Caco-2 (cell line): ENCODE measurements at regions not wholly inside any gene's neighbourhood (a gene's known extent, or its start where the extent isn't known, plus 50 kb on each side); places are given as distances from the start of the nearest gene placed in this dataset.

Source experiments
- BruUV-seq: library from RNA; stranded (reverse); fragments of 400-500 nt; replicated peaks from 2 replicates; lab custom pipeline; 2021; lab: Mats Ljungman, UMichigan
- CTCF ChIA-PET: fragments of 300-600 bp; sonication (Branson Sonifier 250); formaldehyde crosslinking; loops from one replicate; lab custom pipeline; 2022; ENCODE audit warnings: antibody characterized with exemption; lab: Charles Lee
- POLR2A ChIA-PET: fragments of 300-600 bp; sonication (Branson Sonifier 250); formaldehyde crosslinking; loops from one replicate; lab custom pipeline; 2022; ENCODE audit warnings: antibody characterized with exemption; lab: Charles Lee
- DNase-seq, 2 experiments: peaks; one replicate each; pipeline versions ENCODE4 v3.0.0 to v3.0.0-alpha.2; 2020 to 2022
- H3K27me3 ChIP-seq: replicated peaks from 2 replicates; pipeline ENCODE4 v1.6.0; 2011; ENCODE audit warnings: low read length; ENCODE audit not compliant: control insufficient read depth, insufficient read depth
- H3K36me3 ChIP-seq: 2 replicates; pipeline ENCODE4 v1.5.1; 2011; ENCODE audit warnings: low read length; ENCODE audit not compliant: control insufficient read depth, insufficient read depth
- H3K4me1 ChIP-seq: fragments of 250-450 bp; sonication (Bioruptor Pico); 2 replicates; pipeline ENCODE4 v1.5.1; 2020; ENCODE audit warnings: mild to moderate bottlenecking
- H3K4me3 ChIP-seq: 2 replicates; pipeline ENCODE4 v1.5.1; 2011; ENCODE audit warnings: low read depth, mild to moderate bottlenecking, control low read depth, low read length
- H3K9me3 ChIP-seq: fragments of 250-450 bp; sonication (Bioruptor Pico); 2 replicates; pipeline ENCODE4 v1.5.1; 2020; ENCODE audit warnings: mild to moderate bottlenecking, moderate library complexity
- H3K27ac Mint-ChIP-seq: one replicate; pipeline ENCODE4 v1.8.0; 2022; ENCODE audit warnings: mixed read lengths; ENCODE audit not compliant: unreplicated experiment
- H3K27me3 Mint-ChIP-seq: one replicate; pipeline ENCODE4 v1.8.0; 2022; ENCODE audit warnings: mixed read lengths; ENCODE audit not compliant: insufficient read depth, unreplicated experiment
- H3K36me3 Mint-ChIP-seq: one replicate; pipeline ENCODE4 v1.8.0; 2022; ENCODE audit warnings: mild to moderate bottlenecking, mixed read lengths; ENCODE audit not compliant: insufficient read depth, unreplicated experiment
- H3K4me1 Mint-ChIP-seq: one replicate; pipeline ENCODE4 v1.8.0; 2022; ENCODE audit warnings: low read depth, mixed read lengths; ENCODE audit not compliant: unreplicated experiment
- H3K4me3 Mint-ChIP-seq: one replicate; pipeline ENCODE4 v1.8.0; 2022; ENCODE audit warnings: mild to moderate bottlenecking, moderate library complexity, mixed read lengths; ENCODE audit not compliant: unreplicated experiment
- H3K9me3 Mint-ChIP-seq: one replicate; pipeline ENCODE4 v1.8.0; 2022; ENCODE audit warnings: mixed read lengths; ENCODE audit not compliant: unreplicated experiment
- intact Hi-C: fragments of 100-400 bp; cut with micrococcal nuclease; formaldehyde crosslinking; loops from one replicate; pipeline ENCODE4 v1.10.0; 2022; ENCODE audit not compliant: unreplicated experiment
- TF ChIP-seq, protein P1 (sequence below), 2 experiments: fragments of 200-600 bp in 1 of 2; IDR thresholded peaks; 1 replicate in 1 of 2; 2 replicates in 1 of 2; pipeline versions ENCODE4 v1.5.1 to v1.8.0; 2011 to 2022; ENCODE audit warnings: antibody characterized with exemption in 1 of 2, control low read depth in 1 of 2, inconsistent platforms in 1 of 2, low read depth in 1 of 2, low read length in 1 of 2, mild to moderate bottlenecking in 1 of 2, moderate library complexity in 1 of 2; ENCODE audit not compliant: insufficient read depth in 1 of 2, severe bottlenecking in 1 of 2, unreplicated experiment in 1 of 2

- CTCF ChIA-PET = no interaction called here
- no peak overlapping the region for H3K27ac Mint-ChIP-seq
Measured at GRCh38 chr6:43943781-43944250, 173.8 kb downstream of the VEGFA start.

DNA sequence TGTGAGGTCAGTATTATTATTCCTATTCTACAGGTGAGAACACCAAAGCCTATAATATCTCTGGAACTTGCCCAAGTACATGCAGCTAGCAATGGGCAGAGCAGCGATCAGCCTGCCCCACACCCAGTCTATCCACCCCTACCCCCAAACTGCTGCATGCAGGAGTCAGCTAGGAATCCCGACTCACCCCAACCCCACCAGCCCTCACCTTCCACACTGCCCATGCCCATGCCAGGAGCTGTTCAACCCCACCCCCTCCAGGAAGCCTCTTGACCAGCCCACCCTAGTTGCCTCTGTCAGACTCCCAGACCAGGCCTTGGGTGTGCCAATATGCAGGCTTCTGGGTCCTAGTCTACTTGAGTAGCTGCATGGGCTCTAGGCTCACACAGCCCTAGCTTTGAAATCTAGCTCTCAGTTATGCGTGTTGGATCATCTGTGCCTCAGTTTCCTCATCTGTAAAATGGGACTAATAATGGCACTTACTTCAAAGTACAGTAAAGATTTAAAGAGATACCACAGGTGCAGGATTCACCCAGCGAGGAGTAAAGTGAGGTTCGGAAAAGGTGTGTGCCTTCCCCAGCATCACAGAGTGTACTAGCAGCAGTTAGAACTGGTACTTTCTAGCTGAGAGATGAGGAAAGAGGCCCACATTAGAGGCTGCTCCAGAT is 173.2 kb downstream of the VEGFA start:
- Mint-ChIP-seq H3K4me3 (no peak overlapping the region), H3K36me3 (no peaks in the 10 kb centered on the region), H3K27me3 (no peaks in the 10 kb centered on the region), H3K4me1 (peaks cover 9% of the 10 kb centered on the region), H3K9me3 (peaks cover 10% of the 10 kb centered on the region), H3K27ac (no peak overlapping the region)
- intact Hi-C loops = no loop called here
- ChIA-PET POLR2A (no interaction called here), CTCF (no interaction called here)
- TF ChIP-seq, protein P1, sequence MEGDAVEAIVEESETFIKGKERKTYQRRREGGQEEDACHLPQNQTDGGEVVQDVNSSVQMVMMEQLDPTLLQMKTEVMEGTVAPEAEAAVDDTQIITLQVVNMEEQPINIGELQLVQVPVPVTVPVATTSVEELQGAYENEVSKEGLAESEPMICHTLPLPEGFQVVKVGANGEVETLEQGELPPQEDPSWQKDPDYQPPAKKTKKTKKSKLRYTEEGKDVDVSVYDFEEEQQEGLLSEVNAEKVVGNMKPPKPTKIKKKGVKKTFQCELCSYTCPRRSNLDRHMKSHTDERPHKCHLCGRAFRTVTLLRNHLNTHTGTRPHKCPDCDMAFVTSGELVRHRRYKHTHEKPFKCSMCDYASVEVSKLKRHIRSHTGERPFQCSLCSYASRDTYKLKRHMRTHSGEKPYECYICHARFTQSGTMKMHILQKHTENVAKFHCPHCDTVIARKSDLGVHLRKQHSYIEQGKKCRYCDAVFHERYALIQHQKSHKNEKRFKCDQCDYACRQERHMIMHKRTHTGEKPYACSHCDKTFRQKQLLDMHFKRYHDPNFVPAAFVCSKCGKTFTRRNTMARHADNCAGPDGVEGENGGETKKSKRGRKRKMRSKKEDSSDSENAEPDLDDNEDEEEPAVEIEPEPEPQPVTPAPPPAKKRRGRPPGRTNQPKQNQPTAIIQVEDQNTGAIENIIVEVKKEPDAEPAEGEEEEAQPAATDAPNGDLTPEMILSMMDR (IDR thresholded peaks at IDR 0.05; ENCODE audit: insufficient read depth in 1 of 2, low read depth in 1 of 2, low read length in 1 of 2, severe bottlenecking in 1 of 2, unreplicated experiment in 1 of 2) = no peak
- H3K27me3 ChIP-seq = no peaks in the 10 kb centered on the region
- peaks cover 2% of the 10 kb centered on the region; the same call in 1 of the 2 replicates for H3K4me1 ChIP-seq
- no peaks in the 10 kb centered on the region for H3K9me3 ChIP-seq
- no peak for DNase-seq
- H3K36me3 ChIP-seq = no peaks in the 10 kb centered on the region
- no TSS peak for BruUV-seq
- H3K4me3 ChIP-seq = no peak overlapping the region

More at GRCh38 chr6:43943781-43944250, 173.8 kb downstream of the VEGFA start:
- no TSS peak for BruUV-seq
- Mint-ChIP-seq H3K27me3 (no peaks in the 10 kb centered on the region), H3K4me1 (peaks cover 3% of the 10 kb centered on the region), H3K36me3 (no peaks in the 10 kb centered on the region), H3K9me3 (peaks cover 10% of the 10 kb centered on the region), H3K4me3 (no peak overlapping the region)
- no peak for DNase-seq
- intact Hi-C loops = no loop called here
- H3K4me3 ChIP-seq = no peak overlapping the region
- POLR2A ChIA-PET = no interaction called here
- no peaks in the 10 kb centered on the region for H3K27me3 ChIP-seq
- H3K36me3 ChIP-seq = no peaks in the 10 kb centered on the region
- no peaks in the 10 kb centered on the region for H3K9me3 ChIP-seq
- TF ChIP-seq, protein P1 (IDR thresholded peaks at IDR 0.05; ENCODE audit: insufficient read depth in 1 of 2, low read depth in 1 of 2, low read length in 1 of 2, severe bottlenecking in 1 of 2, unreplicated experiment in 1 of 2) = no peak
- no peaks in the 10 kb centered on the region; the same call in 1 of the 2 replicates for H3K4me1 ChIP-seq

- Mint-ChIP-seq H3K36me3 (no peaks in the 10 kb centered on the region), H3K27me3 (no peaks in the 10 kb centered on the region), H3K4me3 (no peak overlapping the region), H3K4me1 (peaks cover 15% of the 10 kb centered on the region), H3K27ac (no peak overlapping the region), H3K9me3 (peaks cover 10% of the 10 kb centered on the region)
- TF ChIP-seq, protein P1 (IDR thresholded peaks at IDR 0.05; ENCODE audit: insufficient read depth in 1 of 2, low read depth in 1 of 2, low read length in 1 of 2, severe bottlenecking in 1 of 2, unreplicated experiment in 1 of 2) = no peak
- Histone ChIP-seq H3K9me3 (no peaks in the 10 kb centered on the region), H3K36me3 (no peaks in the 10 kb centered on the region), H3K4me3 (no peak overlapping the region), H3K4me1 (peaks cover 8% of the 10 kb centered on the region), H3K27me3 (no peaks in the 10 kb centered on the region)
- BruUV-seq = no TSS peak
- ChIA-PET CTCF (no interaction called here), POLR2A (no interaction called here)
- intact Hi-C loops = no loop called here
- no peak for DNase-seq
Measured at GRCh38 chr6:43942616-43943015, 172.6 kb downstream of the VEGFA start.
